ENCODE measurements at regions not wholly inside any gene's neighbourhood (a gene's known extent, or its start where the extent isn't known, plus 50 kb on each side); places are given as distances from the start of the nearest gene placed in this dataset.

GRCh38 chr14:32017587-32017986, 59.5 kb upstream of the ARHGAP5 start:
- Histone ChIP-seq H3K4me3 (no peak overlapping the region), H3K27ac (replicated peaks) (no peak overlapping the region), H3K9me3 (replicated peaks) (no peaks in the 10 kb centered on the region), H3K27me3 (ENCODE audit: low read depth) (no peaks in the 10 kb centered on the region), H3K4me1 (peaks cover 60% of the 10 kb centered on the region), H3K36me3 (no peaks in the 10 kb centered on the region)
- TF ChIP-seq, protein P1, sequence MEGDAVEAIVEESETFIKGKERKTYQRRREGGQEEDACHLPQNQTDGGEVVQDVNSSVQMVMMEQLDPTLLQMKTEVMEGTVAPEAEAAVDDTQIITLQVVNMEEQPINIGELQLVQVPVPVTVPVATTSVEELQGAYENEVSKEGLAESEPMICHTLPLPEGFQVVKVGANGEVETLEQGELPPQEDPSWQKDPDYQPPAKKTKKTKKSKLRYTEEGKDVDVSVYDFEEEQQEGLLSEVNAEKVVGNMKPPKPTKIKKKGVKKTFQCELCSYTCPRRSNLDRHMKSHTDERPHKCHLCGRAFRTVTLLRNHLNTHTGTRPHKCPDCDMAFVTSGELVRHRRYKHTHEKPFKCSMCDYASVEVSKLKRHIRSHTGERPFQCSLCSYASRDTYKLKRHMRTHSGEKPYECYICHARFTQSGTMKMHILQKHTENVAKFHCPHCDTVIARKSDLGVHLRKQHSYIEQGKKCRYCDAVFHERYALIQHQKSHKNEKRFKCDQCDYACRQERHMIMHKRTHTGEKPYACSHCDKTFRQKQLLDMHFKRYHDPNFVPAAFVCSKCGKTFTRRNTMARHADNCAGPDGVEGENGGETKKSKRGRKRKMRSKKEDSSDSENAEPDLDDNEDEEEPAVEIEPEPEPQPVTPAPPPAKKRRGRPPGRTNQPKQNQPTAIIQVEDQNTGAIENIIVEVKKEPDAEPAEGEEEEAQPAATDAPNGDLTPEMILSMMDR (IDR thresholded peaks at IDR 0.05; ENCODE audit: borderline replicate concordance), result no peak
- intact Hi-C loops (cut with micrococcal nuclease), result no loop called here
- no peak for DNase-seq

DNA sequence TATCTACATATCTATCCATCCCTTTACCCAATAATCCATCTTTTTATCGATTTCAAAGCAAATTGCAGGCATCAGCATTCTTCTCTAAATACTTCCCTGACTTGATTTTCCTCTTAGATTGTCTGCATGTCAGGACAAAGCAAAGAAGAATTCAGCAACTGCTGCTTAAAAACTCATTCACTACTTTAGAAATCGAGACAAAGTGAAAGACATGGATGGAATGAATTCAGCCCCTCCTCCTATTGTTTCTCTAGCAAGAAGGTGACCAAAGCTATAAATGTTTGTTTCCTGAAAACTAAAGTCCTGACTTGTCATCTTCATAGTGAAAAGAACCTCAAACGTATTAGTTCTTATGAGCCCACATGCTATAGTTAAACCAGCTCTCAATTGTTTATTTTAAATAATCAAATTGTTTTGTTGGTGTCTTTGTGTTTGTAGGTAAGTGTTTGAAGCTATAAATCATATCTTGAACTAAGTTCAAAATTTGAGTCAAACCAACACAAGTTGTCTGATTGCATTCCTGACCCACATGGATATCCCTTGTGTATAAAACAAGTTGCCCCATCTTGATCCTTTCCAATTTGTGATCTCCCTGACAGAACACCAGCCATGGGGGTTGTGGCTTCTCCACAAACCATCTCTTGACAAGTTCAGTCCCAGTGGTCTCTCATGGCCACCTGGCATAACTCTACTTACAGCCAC, 58.6 kb upstream of the ARHGAP5 start:
- TF ChIP-seq, protein P1 (IDR thresholded peaks at IDR 0.05; ENCODE audit: borderline replicate concordance), result no peak
- H3K36me3 ChIP-seq, result no peaks in the 10 kb centered on the region
- no peaks in the 10 kb centered on the region for H3K9me3 ChIP-seq (replicated peaks)
- intact Hi-C loops (cut with micrococcal nuclease), result no loop called here
- no peaks in the 10 kb centered on the region for H3K27me3 ChIP-seq (ENCODE audit: low read depth)
- no peak overlapping the region for H3K4me3 ChIP-seq
- peaks cover 69% of the 10 kb centered on the region for H3K4me1 ChIP-seq
- H3K27ac ChIP-seq (replicated peaks), result peak overlapping the region; percentile 67
- DNase-seq, result no peak

GRCh38 chr14:32019276-32019675, 57.8 kb upstream of the ARHGAP5 start:
- no peaks in the 10 kb centered on the region for H3K9me3 ChIP-seq (replicated peaks)
- H3K4me1 ChIP-seq, result peaks cover 64% of the 10 kb centered on the region
- intact Hi-C loops (cut with micrococcal nuclease), result no loop called here
- H3K4me3 ChIP-seq, result no peak overlapping the region
- no peak for DNase-seq
- H3K27me3 ChIP-seq (ENCODE audit: low read depth), result no peaks in the 10 kb centered on the region
- H3K27ac ChIP-seq (replicated peaks), result peak overlapping the region; percentile 67
- TF ChIP-seq, protein P1 (IDR thresholded peaks at IDR 0.05; ENCODE audit: borderline replicate concordance), result no peak
- H3K36me3 ChIP-seq, result no peaks in the 10 kb centered on the region

DNA sequence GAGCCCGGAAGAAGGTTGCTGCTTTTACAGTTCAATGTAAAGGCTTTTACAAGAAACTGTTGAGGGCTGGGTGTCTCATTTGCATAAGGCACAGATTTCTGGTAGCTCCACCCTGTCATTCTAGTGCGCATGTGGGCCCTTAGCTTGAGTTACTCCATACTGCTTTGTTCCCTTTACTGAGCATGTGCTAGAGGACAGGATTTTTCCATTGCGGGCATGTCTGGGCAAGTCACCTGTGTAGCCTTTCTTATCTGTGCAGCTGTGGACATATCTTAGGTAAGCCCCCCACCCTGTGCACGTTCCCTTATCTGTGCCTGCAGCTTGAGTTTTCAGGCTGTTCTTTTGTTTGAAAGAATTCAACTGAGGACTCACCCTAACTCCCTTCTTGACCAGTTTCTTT, 56.2 kb upstream of the ARHGAP5 start:
- no peaks in the 10 kb centered on the region for H3K36me3 ChIP-seq
- H3K9me3 ChIP-seq (replicated peaks), result no peaks in the 10 kb centered on the region
- TF ChIP-seq, protein P1 (IDR thresholded peaks at IDR 0.05; ENCODE audit: borderline replicate concordance), result no peak
- no peak overlapping the region for H3K27ac ChIP-seq (replicated peaks)
- no peak overlapping the region for H3K4me3 ChIP-seq
- no peak for DNase-seq
- H3K27me3 ChIP-seq (ENCODE audit: low read depth), result no peaks in the 10 kb centered on the region
- H3K4me1 ChIP-seq, result peaks cover 48% of the 10 kb centered on the region
- intact Hi-C loops (cut with micrococcal nuclease), result no loop called here

DNA sequence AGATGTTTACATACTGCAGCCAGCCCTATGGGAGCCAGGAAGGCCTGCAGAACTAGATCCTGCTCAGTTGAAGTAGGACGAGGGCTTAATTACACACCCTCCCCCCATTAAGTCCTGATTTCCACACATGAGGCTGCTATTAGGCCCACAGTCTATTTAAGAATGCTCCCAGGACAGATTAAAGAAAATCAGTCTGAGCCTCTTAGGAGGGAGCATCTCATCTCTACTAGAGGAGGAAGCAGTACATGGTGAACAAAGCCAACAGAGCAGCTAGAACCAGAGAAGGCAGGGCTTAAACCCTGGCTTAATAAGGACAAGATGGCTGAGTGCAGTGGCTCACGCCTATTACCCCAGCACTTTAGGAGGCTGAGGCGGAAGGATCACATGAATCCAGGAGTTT, 55.8 kb upstream of the ARHGAP5 start:
- Histone ChIP-seq H3K4me3 (no peak overlapping the region), H3K27me3 (ENCODE audit: low read depth) (no peaks in the 10 kb centered on the region), H3K36me3 (no peaks in the 10 kb centered on the region), H3K9me3 (replicated peaks) (no peaks in the 10 kb centered on the region), H3K4me1 (peaks cover 45% of the 10 kb centered on the region), H3K27ac (replicated peaks) (no peak overlapping the region)
- intact Hi-C loops (cut with micrococcal nuclease), result no loop called here
- DNase-seq, result no peak
- TF ChIP-seq, protein P1 (IDR thresholded peaks at IDR 0.05; ENCODE audit: borderline replicate concordance), result no peak

All from left ventricle myocardium inferior (tissue), 1 donor.